Right lobe of liver (tissue), 4 donors: ENCODE measurements at regions not wholly inside any gene's neighbourhood (a gene's known extent, or its start where the extent isn't known, plus 50 kb on each side); places are given as distances from the start of the nearest gene placed in this dataset.

Source experiments
- CTCF ChIP-seq, 4 donors: fragments of 200-600 bp in 3 of 4; fragments of 450-650 bp in 1 of 4; IDR thresholded peaks; one replicate each; pipeline versions ENCODE4 v1.5.1 to v1.8.0; 2016 to 2022; ENCODE audit warnings: antibody characterized with exemption in 4 of 4, mild to moderate bottlenecking in 2 of 4
- POLR2A ChIP-seq: fragments of 450-650 bp; IDR thresholded peaks from one replicate; pipeline ENCODE4 v1.6.1; 2017; ENCODE audit warnings: antibody characterized with exemption, mild to moderate bottlenecking
- donor health status: DM: no; HTN: no; CAD: no.
- donor health status: DM: no; HTN: no; CAD: no.
- donor health status: DM: no; HTN: yes; CAD: no.

DNA sequence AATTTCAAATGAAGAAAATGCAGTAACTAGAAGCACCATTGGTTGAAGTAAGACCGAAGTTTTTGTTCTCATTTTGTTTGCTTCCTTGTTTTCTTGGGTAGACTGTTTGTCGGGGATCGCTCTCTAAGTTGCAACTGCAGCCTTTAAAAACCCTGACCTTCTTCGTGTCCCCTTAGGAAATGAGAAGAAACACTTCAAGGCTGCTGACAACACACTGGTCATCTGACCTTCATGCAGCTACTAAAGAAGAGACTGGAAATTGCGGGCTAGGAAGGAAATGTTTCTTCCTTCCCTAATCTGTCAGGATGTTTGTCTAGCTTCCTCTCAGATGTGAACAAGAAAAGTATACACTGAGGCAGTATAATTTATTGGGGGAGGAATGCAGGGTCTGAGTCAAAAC is 50.7 kb upstream of the CHSY3 start:
- no peak for TF ChIP-seq CTCF (IDR thresholded peaks at IDR 0.05)
- no peak for TF ChIP-seq POLR2A
